Mesendoderm (in vitro differentiated cells): ENCODE measurements at regions not wholly inside any gene's neighbourhood (a gene's known extent, or its start where the extent isn't known, plus 50 kb on each side); places are given as distances from the start of the nearest gene placed in this dataset.

Source experiments
- DNase-seq: peaks from one replicate; pipeline ENCODE4 v3.0.0; 2013
- H2AK5ac ChIP-seq: 2 replicates; pipeline ENCODE4 v1.6.1; 2013; ENCODE audit warnings: low read length, inconsistent platforms
- H2BK120ac ChIP-seq: 2 replicates; pipeline ENCODE4 v1.6.1; 2013; ENCODE audit warnings: low read depth, mild to moderate bottlenecking, low read length, moderate library complexity, mixed read lengths
- H2BK15ac ChIP-seq: replicated peaks from 2 replicates; pipeline ENCODE4 v1.6.1; 2013; ENCODE audit warnings: low read depth, mild to moderate bottlenecking, moderate library complexity
- H2BK5ac ChIP-seq: 2 replicates; pipeline ENCODE4 v1.6.1; 2013; ENCODE audit warnings: low read length, inconsistent platforms
- H3K18ac ChIP-seq: 2 replicates; pipeline ENCODE4 v1.6.1; 2013; ENCODE audit warnings: mild to moderate bottlenecking, low read length, mixed read lengths
- H3K23ac ChIP-seq: one replicate; pipeline ENCODE4 v1.6.1; 2013; ENCODE audit warnings: low read length
- H3K27ac ChIP-seq: 2 replicates; pipeline ENCODE4 v1.5.1; 2013; ENCODE audit warnings: low read depth, mild to moderate bottlenecking, inconsistent platforms, low read length, moderate library complexity
- H3K27me3 ChIP-seq: 2 replicates; pipeline ENCODE4 v1.6.1; 2013; ENCODE audit warnings: low read length, control low read depth, mild to moderate bottlenecking, inconsistent platforms; ENCODE audit not compliant: insufficient read depth, poor library complexity
- H3K36me3 ChIP-seq: 2 replicates; pipeline ENCODE4 v1.6.1; 2013; ENCODE audit warnings: low read length, inconsistent platforms; ENCODE audit not compliant: control insufficient read depth, insufficient read depth
- H3K4ac ChIP-seq: one replicate; pipeline ENCODE4 v1.6.1; 2013; ENCODE audit warnings: low read depth, mild to moderate bottlenecking, low read length, moderate library complexity
- H3K4me1 ChIP-seq: 2 replicates; pipeline ENCODE4 v1.6.1; 2013; ENCODE audit warnings: low read depth, low read length, inconsistent platforms; ENCODE audit not compliant: control insufficient read depth
- H3K4me2 ChIP-seq: 2 replicates; pipeline ENCODE4 v1.6.1; 2013; ENCODE audit warnings: low read length
- H3K4me3 ChIP-seq: 2 replicates; pipeline ENCODE4 v1.5.1; 2013; ENCODE audit warnings: mild to moderate bottlenecking, low read length
- H3K56ac ChIP-seq: one replicate; pipeline ENCODE4 v1.6.1; 2013; ENCODE audit warnings: low read length
- H3K79me1 ChIP-seq: 2 replicates; pipeline ENCODE4 v1.6.1; 2013; ENCODE audit warnings: low read length, inconsistent platforms
- H3K79me2 ChIP-seq: 2 replicates; pipeline ENCODE4 v1.6.1; 2013; ENCODE audit warnings: mild to moderate bottlenecking, low read length; ENCODE audit not compliant: control insufficient read depth, insufficient read depth
- H3K9ac ChIP-seq: 2 replicates; pipeline ENCODE4 v1.6.1; 2013; ENCODE audit warnings: low read length, inconsistent platforms
- H4K5ac ChIP-seq: one replicate; pipeline ENCODE4 v1.6.1; 2013; ENCODE audit warnings: low read length
- H4K8ac ChIP-seq: one replicate; pipeline ENCODE4 v1.6.1; 2013; ENCODE audit warnings: low read depth, mild to moderate bottlenecking, control low read depth, low read length, moderate library complexity
- WGBS: extraction: QIAGEN DNeasy Blood & Tissue Kit; methylation state at CpG from one replicate; pipeline ENCODE4 v1.1.7; 2013; ENCODE audit warnings: low lambda C conversion rate, missing lambda C conversion rate; ENCODE audit not compliant: insufficient coverage; ENCODE audit errors: extremely low coverage; 5-methylcytosine and 5-hydroxymethylcytosine counted together

DNA sequence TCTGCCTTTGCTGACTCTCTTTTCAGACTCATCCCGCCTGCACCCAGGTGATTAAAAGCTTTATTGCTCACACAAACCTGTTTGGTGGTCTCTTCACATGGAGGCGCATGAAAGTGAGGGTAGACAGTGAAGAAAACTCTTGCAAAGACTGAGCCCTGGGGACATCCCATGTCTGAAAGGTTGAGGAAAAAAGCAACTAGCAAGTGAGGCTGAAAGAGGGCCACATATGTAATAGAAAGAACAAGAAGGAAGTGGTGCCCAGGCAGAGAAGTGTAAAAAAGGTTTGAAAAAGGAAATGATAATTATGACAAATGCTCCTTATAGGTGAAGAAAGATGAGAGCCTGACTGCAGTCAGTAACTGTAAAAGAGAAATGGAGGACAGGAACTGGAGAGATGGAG, 115.9 kb upstream of the NEK7 start:
- Histone ChIP-seq H2BK5ac (no peak overlapping the region), H3K18ac (peak overlapping the region; percentile 80), H3K4me2 (no peak overlapping the region), H3K4me1 (no peaks in the 10 kb centered on the region), H3K9ac (no peak overlapping the region), H3K4me3 (no peak overlapping the region), H2BK15ac (peak overlapping the region; percentile 25), H3K4ac (no peak overlapping the region), H2AK5ac (no peak overlapping the region), H3K56ac (no peak overlapping the region), H3K79me2 (no peaks in the 10 kb centered on the region), H4K5ac (no peak overlapping the region), H3K23ac (no peak overlapping the region), H3K27ac (no peak overlapping the region), H3K79me1 (no peaks in the 10 kb centered on the region), H4K8ac (peak overlapping the region; percentile 93), H3K36me3 (no peaks in the 10 kb centered on the region), H3K27me3 (no peaks in the 10 kb centered on the region), H2BK120ac (peak overlapping the region; percentile 82)
- WGBS: no CpG with 5 or more reads among the region's 2 CpGs
- no peak for DNase-seq

DNA sequence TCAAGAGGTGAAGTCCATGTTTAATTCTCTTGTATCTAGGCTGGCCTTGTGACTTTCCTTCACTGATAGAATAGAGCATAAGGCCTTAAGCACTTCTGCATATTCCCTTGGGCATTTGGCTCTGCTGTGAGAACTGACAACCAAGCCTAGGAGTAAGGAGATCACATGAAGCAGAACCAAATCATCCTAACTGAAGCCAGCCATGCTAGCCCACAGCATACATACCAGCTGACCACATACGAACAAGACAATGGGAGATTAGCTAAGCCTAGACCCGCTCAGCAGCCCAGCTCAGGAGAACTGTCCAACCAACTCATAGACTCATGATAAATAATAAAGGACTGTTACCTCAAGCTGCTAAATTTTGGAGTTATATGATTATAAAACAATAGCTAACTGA, 114.6 kb upstream of the NEK7 start:
- no peak for DNase-seq
- Histone ChIP-seq H2BK15ac (no peak overlapping the region), H2BK120ac (no peak overlapping the region), H3K79me2 (no peaks in the 10 kb centered on the region), H4K8ac (no peak overlapping the region), H4K5ac (no peak overlapping the region), H2AK5ac (no peak overlapping the region), H3K36me3 (no peaks in the 10 kb centered on the region), H3K27ac (no peak overlapping the region), H3K4me1 (no peaks in the 10 kb centered on the region), H3K56ac (no peak overlapping the region), H3K18ac (no peak overlapping the region), H3K23ac (no peak overlapping the region), H3K4ac (no peak overlapping the region), H3K9ac (no peak overlapping the region), H2BK5ac (no peak overlapping the region), H3K79me1 (no peaks in the 10 kb centered on the region), H3K27me3 (no peaks in the 10 kb centered on the region), H3K4me2 (no peak overlapping the region), H3K4me3 (no peak overlapping the region)
- no CpG with 5 or more reads among the region's 2 CpGs for WGBS

DNA sequence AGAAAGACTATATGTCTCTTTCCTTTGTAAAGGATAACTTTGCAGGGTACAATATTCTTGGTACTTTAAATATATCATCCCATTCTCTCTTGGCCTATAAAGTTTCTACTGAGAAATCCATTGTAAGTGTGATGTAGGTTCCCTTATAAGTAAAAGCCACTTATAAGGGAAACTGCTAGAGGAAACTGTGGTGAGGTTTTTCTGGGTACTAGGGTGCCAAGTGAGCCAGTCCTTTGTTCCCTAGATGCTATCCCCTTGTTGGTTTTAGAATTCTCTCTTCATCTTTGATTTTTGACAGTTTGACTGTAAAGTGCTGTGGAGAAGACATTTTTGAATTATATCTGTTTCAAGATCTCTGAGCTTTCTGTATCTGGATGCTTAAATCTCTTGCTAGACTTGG, 108.9 kb upstream of the NEK7 start:
- Histone ChIP-seq H3K4me2 (no peak overlapping the region), H3K27me3 (no peaks in the 10 kb centered on the region), H3K18ac (no peak overlapping the region), H2AK5ac (no peak overlapping the region), H3K23ac (no peak overlapping the region), H2BK120ac (no peak overlapping the region), H3K9ac (no peak overlapping the region), H3K79me2 (no peaks in the 10 kb centered on the region), H3K4me3 (no peak overlapping the region), H3K27ac (no peak overlapping the region), H3K56ac (no peak overlapping the region), H3K4ac (no peak overlapping the region), H4K5ac (no peak overlapping the region), H4K8ac (no peak overlapping the region), H3K79me1 (no peaks in the 10 kb centered on the region), H3K36me3 (no peaks in the 10 kb centered on the region), H3K4me1 (no peaks in the 10 kb centered on the region), H2BK15ac (no peak overlapping the region), H2BK5ac (no peak overlapping the region)
- DNase-seq: no peak

DNA sequence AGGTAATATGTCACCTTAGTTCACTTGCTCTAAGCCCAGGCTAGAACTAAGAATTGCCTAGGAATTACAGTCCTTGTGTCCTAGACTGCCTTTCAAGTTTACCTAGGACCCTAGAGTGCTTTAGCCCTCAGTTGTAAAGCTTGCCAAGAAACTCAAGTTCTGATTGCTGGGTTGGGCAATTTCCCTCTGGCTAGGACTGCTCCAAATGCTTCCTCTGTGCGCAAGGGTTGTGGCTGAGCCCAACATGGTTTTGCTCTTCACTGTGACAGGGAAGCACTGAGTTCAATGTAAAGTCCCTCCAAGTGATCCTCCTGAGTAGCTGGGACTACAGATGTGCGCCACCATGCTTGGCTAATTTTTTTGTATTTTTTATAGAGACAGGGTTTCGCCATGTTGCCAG, 102.3 kb upstream of the NEK7 start:
- Histone ChIP-seq H3K27ac (no peak overlapping the region), H3K56ac (no peak overlapping the region), H3K79me1 (no peaks in the 10 kb centered on the region), H2AK5ac (no peak overlapping the region), H2BK15ac (no peak overlapping the region), H3K4me3 (no peak overlapping the region), H3K9ac (no peak overlapping the region), H3K4me2 (no peak overlapping the region), H4K8ac (no peak overlapping the region), H2BK5ac (no peak overlapping the region), H3K27me3 (no peaks in the 10 kb centered on the region), H3K18ac (no peak overlapping the region), H4K5ac (no peak overlapping the region), H3K4ac (no peak overlapping the region), H3K36me3 (no peaks in the 10 kb centered on the region), H3K23ac (no peak overlapping the region), H3K4me1 (no peaks in the 10 kb centered on the region), H2BK120ac (no peak overlapping the region), H3K79me2 (no peaks in the 10 kb centered on the region)
- WGBS: no CpG with 5 or more reads among the region's 3 CpGs
- no peak for DNase-seq

DNA sequence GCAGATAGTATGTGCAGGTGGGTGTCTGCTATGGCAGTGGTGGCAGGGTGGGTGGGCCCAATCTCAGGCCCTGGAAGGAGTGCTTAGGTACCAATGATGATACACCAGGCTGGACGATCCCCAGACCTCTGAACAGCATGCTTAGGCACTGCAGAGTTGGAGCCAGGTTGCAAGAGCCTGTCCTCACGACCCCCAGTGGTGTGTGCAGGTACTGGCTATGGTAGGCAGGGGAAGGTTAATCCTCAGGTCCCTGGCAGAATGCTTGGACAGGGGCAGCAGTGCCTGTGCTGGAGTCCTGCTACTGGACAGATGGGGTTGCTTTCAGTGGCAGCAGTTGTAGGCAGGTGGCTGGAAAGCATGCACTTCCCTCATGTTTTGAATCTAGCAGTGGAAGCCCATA, 100.5 kb upstream of the NEK7 start:
- Histone ChIP-seq H2BK5ac (no peak overlapping the region), H3K79me1 (no peaks in the 10 kb centered on the region), H3K4ac (no peak overlapping the region), H3K9ac (no peak overlapping the region), H4K5ac (no peak overlapping the region), H2AK5ac (no peak overlapping the region), H2BK15ac (no peak overlapping the region), H3K4me1 (no peaks in the 10 kb centered on the region), H3K79me2 (no peaks in the 10 kb centered on the region), H2BK120ac (no peak overlapping the region), H3K56ac (no peak overlapping the region), H3K36me3 (no peaks in the 10 kb centered on the region), H3K23ac (no peak overlapping the region), H3K4me3 (no peak overlapping the region), H3K18ac (no peak overlapping the region), H3K4me2 (no peak overlapping the region), H3K27ac (no peak overlapping the region), H3K27me3 (no peaks in the 10 kb centered on the region), H4K8ac (no peak overlapping the region)
- DNase-seq: peak; percentile 74
- WGBS: no CpG with 5 or more reads among the region's 2 CpGs

DNA sequence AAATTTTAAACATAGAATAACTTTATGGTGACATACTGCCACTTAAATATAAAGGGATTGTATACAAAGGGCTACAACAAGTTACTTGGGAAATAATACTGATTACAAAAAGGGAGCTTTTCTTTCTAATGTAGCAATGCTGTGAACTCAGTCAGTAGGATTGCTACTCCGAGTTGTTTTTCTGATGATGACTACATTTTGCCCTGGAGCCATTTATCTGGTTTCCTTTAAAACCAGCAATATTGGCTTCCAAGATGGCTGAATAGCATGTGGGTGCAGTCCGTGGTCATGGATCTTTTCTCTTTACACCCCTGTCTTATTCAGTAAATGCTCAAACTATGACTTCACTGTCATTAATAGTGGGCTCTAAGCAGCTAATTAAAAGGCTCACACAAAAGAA, 92.6 kb upstream of the NEK7 start:
- Histone ChIP-seq H3K27ac (no peak overlapping the region), H4K8ac (no peak overlapping the region), H3K9ac (no peak overlapping the region), H3K36me3 (no peaks in the 10 kb centered on the region), H2BK15ac (no peak overlapping the region), H4K5ac (no peak overlapping the region), H3K79me1 (no peaks in the 10 kb centered on the region), H2BK120ac (no peak overlapping the region), H3K4me3 (no peak overlapping the region), H3K4me1 (no peaks in the 10 kb centered on the region), H3K79me2 (no peaks in the 10 kb centered on the region), H3K23ac (no peak overlapping the region), H3K4me2 (no peak overlapping the region), H3K4ac (no peak overlapping the region), H3K56ac (no peak overlapping the region), H3K27me3 (no peaks in the 10 kb centered on the region), H3K18ac (no peak overlapping the region), H2BK5ac (no peak overlapping the region), H2AK5ac (no peak overlapping the region)
- WGBS: no CpG with 5 or more reads among the region's 2 CpGs
- DNase-seq: no peak
